Mammary epithelial cell (primary cell): ENCODE measurements at regions not wholly inside any gene's neighbourhood (a gene's known extent, or its start where the extent isn't known, plus 50 kb on each side); places are given as distances from the start of the nearest gene placed in this dataset.

Experiments
- EZH2 ChIP-seq: IDR thresholded peaks from 2 replicates; pipeline ENCODE4 v1.6.1; 2012; ENCODE audit warnings: low read length, inconsistent platforms, borderline replicate concordance
- TF ChIP-seq, protein P1 (sequence below), 2 donors: IDR thresholded peaks in 1 of 2; conservative IDR thresholded peaks in 1 of 2; 2 replicates each; pipeline ENCODE4 v1.5.1; 2011 to 2012; ENCODE audit warnings: inconsistent platforms in 2 of 2, low read length in 2 of 2, mild to moderate bottlenecking in 2 of 2, control low read depth in 1 of 2, low read depth in 1 of 2; ENCODE audit not compliant: insufficient read depth in 1 of 2; ENCODE audit errors: extremely low read depth in 1 of 2

DNA sequence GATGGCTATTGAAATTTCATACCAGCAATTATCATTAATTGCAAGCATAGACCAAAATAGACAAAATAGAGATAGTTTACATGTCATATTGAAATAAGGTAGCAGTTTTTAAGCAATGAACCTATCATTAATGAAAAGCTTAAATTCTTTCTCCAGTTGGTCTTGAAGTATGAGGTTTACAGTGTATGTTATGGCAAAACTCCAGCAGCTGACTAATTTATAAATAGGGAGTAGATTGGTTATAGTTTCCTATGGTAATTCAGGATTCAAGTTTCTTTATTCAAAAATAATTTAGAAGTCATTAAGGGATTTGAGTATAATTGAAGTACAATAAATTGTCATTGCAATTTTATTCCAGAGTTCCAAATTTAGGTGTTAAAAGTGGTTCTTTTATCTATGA, 69.6 kb upstream of the COL5A2 start:
- TF ChIP-seq, protein P1, sequence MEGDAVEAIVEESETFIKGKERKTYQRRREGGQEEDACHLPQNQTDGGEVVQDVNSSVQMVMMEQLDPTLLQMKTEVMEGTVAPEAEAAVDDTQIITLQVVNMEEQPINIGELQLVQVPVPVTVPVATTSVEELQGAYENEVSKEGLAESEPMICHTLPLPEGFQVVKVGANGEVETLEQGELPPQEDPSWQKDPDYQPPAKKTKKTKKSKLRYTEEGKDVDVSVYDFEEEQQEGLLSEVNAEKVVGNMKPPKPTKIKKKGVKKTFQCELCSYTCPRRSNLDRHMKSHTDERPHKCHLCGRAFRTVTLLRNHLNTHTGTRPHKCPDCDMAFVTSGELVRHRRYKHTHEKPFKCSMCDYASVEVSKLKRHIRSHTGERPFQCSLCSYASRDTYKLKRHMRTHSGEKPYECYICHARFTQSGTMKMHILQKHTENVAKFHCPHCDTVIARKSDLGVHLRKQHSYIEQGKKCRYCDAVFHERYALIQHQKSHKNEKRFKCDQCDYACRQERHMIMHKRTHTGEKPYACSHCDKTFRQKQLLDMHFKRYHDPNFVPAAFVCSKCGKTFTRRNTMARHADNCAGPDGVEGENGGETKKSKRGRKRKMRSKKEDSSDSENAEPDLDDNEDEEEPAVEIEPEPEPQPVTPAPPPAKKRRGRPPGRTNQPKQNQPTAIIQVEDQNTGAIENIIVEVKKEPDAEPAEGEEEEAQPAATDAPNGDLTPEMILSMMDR (conservative IDR thresholded peaks at IDR 0.05 in 1 of 2, IDR thresholded peaks at IDR 0.05 in 1 of 2; ENCODE audit: extremely low read depth in 1 of 2, insufficient read depth in 1 of 2, low read depth in 1 of 2, low read length in 2 of 2): no peak
- TF ChIP-seq EZH2: no peak
